ENCODE measurements at regions not wholly inside any gene's neighbourhood (a gene's known extent, or its start where the extent isn't known, plus 50 kb on each side); places are given as distances from the start of the nearest gene placed in this dataset.

DNA sequence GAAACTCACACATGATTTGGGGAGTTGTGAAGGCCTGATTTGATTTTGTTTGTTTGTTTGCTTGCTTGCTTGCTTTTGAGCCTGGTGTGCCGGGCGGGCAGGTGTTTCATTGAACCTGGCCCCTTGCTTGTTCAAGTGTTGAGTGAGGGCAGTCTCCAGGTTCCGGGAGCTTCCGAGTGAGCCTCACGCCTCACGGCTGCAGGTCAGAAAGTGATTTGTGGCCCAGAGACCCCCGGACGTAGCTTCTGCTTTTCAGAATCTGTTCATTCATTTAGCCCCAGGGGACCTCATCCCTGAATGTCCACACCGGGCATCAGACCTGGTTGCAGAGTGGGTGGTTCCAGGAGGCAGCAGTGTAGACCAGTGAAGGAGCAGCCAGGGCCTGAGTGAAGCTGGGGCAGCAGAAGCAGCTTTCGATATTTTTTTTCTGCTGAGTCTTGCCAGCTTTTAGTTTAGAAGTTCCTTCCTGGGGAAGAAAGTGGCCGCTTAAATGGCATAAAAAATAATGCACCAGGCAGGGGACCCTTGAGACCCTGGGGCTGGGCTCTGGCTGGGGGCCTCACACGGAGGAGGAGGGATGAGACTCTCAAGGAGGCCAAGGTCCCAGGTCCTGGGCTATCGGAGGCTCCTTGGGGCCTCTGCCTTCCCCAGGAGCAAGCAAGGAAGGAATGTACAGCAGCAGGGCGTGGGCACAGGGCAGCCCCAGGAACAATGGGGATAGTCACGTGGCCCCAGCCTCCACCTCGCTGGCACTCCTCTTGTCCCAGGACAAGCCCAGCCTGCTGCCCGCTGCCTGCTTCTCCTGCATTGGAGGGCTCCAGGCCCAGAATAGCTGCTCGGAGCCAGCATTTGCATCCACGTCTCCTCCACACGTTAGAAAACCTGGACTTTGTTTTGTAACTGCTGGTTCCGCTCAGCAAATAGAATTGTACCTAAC is 89.2 kb upstream of the BHLHE23 start:
- 34 to 35% methylated on average over 20 to 21 of the region's 21 CpGs for WGBS, 2 experiments (ENCODE audit: low coverage in 1 of 2, low lambda C conversion rate in 2 of 2, missing lambda C conversion rate in 2 of 2)
- in situ Hi-C loops (cut with MboI) = no loop called here
- Histone ChIP-seq H3F3A (ENCODE audit: insufficient read depth) (no peaks in the 10 kb centered on the region), H2AFZ (no peak overlapping the region), H3K4me1 (ENCODE audit: insufficient read depth) (no peaks in the 10 kb centered on the region), H4K20me1 (ENCODE audit: insufficient read depth) (no peaks in the 10 kb centered on the region), H3K79me2 (ENCODE audit: insufficient read depth) (no peaks in the 10 kb centered on the region), H3K4me2 (ENCODE audit: unreplicated experiment) (no peak overlapping the region), H3K27ac (no peak overlapping the region), H3K9ac (no peak overlapping the region), H3K27me3 (replicated peaks; ENCODE audit: insufficient read depth) (peaks cover 21% of the 10 kb centered on the region), H3K9me3 (ENCODE audit: low read depth) (no peaks in the 10 kb centered on the region), H3K4me3 (no peak overlapping the region), H3K9me2 (ENCODE audit: insufficient read depth) (no peaks in the 10 kb centered on the region), H3K36me3 (ENCODE audit: low read depth) (no peaks in the 10 kb centered on the region)
- no peak for DNase-seq
- TF ChIP-seq EZH2 (IDR thresholded peaks at IDR 0.05; ENCODE audit: insufficient read depth, poor library complexity, severe bottlenecking) (no peak), EZH2phosphoT487 (IDR thresholded peaks at IDR 0.05; ENCODE audit: insufficient read depth, low read depth) (no peak)

DNA sequence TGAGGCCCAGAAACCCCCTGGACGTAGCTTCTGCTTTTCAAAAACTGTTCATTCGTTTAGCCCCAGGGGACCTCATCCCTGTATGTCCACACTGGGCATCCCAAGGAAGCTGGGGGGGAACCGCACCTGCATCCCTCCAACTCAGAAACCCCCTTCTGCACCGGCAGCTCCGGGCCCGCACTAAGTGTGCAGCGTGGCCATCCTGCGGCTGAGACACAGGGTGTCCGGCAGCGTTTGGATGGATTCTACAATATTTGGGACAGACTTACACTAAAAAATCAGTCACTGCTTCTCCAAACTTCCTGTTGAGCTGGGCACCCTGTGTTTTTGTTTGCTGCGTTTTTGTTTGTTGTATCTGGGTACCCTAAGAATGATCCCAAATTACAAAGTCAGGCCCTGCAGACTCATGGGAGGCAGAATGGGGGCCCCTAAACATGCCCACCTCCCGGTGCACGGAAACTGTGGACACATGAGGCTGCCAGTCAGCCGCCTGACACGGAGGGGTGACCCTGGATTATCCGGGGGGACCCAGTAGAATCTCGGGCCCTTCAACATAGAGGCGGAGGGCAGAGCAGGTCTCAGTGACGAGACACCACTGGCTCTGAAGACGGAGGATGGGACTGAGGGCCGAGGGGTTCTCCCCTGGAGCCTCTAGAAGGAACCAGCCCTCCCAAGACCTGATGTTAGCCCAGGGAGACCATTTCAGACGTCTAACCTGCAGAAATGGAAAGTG is 88.2 kb upstream of the BHLHE23 start:
- in situ Hi-C loops (cut with MboI) = no loop called here
- no peak for DNase-seq
- H3K27me3 ChIP-seq (replicated peaks; ENCODE audit: insufficient read depth) = peaks cover 21% of the 10 kb centered on the region

DNA sequence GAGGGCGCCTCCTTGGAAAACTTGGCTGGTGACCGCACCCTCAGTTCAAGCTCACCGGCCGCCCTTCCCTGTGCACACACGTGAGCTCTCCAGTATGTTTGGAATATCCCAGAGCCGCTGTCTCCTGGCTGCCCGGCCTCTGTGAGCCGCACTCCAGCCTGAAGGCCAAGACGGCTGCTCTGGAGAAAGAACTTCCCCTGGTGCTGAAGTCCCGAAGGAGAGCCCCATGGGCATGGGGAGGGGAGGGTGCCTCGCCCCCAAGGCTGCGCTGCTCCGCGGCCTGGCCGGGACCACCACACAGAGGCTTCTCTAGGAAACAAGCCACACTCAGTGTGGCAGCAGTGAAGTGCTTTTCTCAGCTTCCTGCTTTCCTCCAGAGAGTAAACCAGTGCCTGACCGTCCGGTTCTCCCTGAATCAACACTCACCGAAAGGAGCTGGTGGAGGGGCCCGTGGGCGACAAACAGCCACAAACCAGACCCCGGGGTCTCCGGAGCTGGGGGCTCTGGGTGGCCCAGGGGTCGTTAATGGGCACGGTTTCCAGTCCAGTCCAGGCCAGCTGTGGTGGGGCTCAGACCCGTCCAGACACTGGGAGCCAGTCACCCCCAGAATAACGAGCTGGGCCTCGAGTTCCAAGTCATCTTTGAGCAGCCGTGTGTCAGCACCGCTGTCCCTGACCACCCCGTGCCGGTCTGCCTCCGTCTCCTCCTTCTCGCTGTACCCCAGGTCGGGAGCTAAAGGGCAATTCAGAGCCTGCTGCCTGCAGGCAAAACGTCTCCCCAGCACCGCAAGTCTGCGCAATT is 87.4 kb upstream of the BHLHE23 start:
- no peak for DNase-seq
- 43 to 46% methylated on average over 36 of the region's 37 CpGs for WGBS, 2 experiments (ENCODE audit: low coverage in 1 of 2, low lambda C conversion rate in 2 of 2, missing lambda C conversion rate in 2 of 2)
- Histone ChIP-seq H3K4me2 (ENCODE audit: unreplicated experiment) (no peak overlapping the region), H3K9ac (no peak overlapping the region), H2AFZ (no peak overlapping the region), H3K36me3 (ENCODE audit: low read depth) (no peaks in the 10 kb centered on the region), H3K9me3 (ENCODE audit: low read depth) (no peaks in the 10 kb centered on the region), H3K4me1 (ENCODE audit: insufficient read depth) (no peaks in the 10 kb centered on the region), H3K27ac (no peak overlapping the region), H3K4me3 (no peak overlapping the region), H4K20me1 (ENCODE audit: insufficient read depth) (no peaks in the 10 kb centered on the region), H3K79me2 (ENCODE audit: insufficient read depth) (no peaks in the 10 kb centered on the region), H3K27me3 (replicated peaks; ENCODE audit: insufficient read depth) (peaks cover 21% of the 10 kb centered on the region), H3K9me2 (ENCODE audit: insufficient read depth) (no peaks in the 10 kb centered on the region), H3F3A (ENCODE audit: insufficient read depth) (no peaks in the 10 kb centered on the region)
- in situ Hi-C loops (cut with MboI) = no loop called here
- TF ChIP-seq EZH2 (IDR thresholded peaks at IDR 0.05; ENCODE audit: insufficient read depth, poor library complexity, severe bottlenecking) (no peak), EZH2phosphoT487 (IDR thresholded peaks at IDR 0.05; ENCODE audit: insufficient read depth, low read depth) (no peak)

More for the DNA sequence above, 88.2 kb upstream of the BHLHE23 start:
- no peaks in the 10 kb centered on the region for H3K79me2 ChIP-seq (ENCODE audit: insufficient read depth)
- H3K4me2 ChIP-seq (ENCODE audit: unreplicated experiment) = no peak overlapping the region
- no peak overlapping the region for H3K27ac ChIP-seq
- no peaks in the 10 kb centered on the region for H3K4me1 ChIP-seq (ENCODE audit: insufficient read depth)
- no peaks in the 10 kb centered on the region for H3K9me3 ChIP-seq (ENCODE audit: low read depth)
- H4K20me1 ChIP-seq (ENCODE audit: insufficient read depth) = no peaks in the 10 kb centered on the region
- no peak overlapping the region for H3K4me3 ChIP-seq
- no peaks in the 10 kb centered on the region for H3F3A ChIP-seq (ENCODE audit: insufficient read depth)
- H3K36me3 ChIP-seq (ENCODE audit: low read depth) = no peaks in the 10 kb centered on the region
- no peak overlapping the region for H3K9ac ChIP-seq
- no peaks in the 10 kb centered on the region for H3K9me2 ChIP-seq (ENCODE audit: insufficient read depth)
- WGBS, 2 experiments (ENCODE audit: low coverage in 1 of 2, low lambda C conversion rate in 2 of 2, missing lambda C conversion rate in 2 of 2) = 48 to 53% methylated on average over 22 of the region's 22 CpGs
- no peak for TF ChIP-seq EZH2phosphoT487 (IDR thresholded peaks at IDR 0.05; ENCODE audit: insufficient read depth, low read depth)
- no peak for TF ChIP-seq EZH2 (IDR thresholded peaks at IDR 0.05; ENCODE audit: insufficient read depth, poor library complexity, severe bottlenecking)
- no peak overlapping the region for H2AFZ ChIP-seq

DNA sequence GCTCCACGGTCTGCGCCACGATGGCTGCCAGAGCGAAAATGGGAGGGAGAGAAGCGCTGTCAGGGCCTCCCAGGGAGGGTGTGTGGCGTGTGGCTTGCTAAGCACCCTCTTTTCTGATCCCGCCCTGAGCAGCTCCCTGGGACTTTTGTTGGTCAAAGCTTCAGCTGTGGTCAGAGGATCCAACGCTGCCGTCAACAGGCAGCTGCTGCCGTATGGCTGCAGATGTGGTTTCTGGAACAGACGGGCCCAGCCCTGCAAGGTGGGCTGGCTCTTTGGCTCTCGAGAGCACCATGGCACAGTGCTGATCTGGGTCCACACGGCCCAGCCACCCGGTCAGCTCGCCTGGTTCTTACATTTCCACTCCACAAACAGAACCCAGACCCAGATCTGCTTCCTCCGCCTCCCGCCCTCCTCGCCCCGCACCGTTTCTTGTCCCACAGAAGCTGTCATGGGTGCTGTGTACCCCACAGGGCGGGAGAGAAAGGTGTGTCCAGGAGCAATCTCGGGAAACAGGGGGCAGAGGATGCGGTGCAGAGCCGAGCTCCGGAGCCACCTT is 86.0 kb upstream of the BHLHE23 start:
- Histone ChIP-seq H3K9ac (no peak overlapping the region), H3K27ac (no peak overlapping the region), H3K79me2 (ENCODE audit: insufficient read depth) (no peaks in the 10 kb centered on the region), H4K20me1 (ENCODE audit: insufficient read depth) (no peaks in the 10 kb centered on the region), H3K4me2 (ENCODE audit: unreplicated experiment) (no peak overlapping the region), H3K36me3 (ENCODE audit: low read depth) (no peaks in the 10 kb centered on the region), H3K4me3 (no peak overlapping the region), H3K9me2 (ENCODE audit: insufficient read depth) (no peaks in the 10 kb centered on the region), H2AFZ (no peak overlapping the region), H3K4me1 (ENCODE audit: insufficient read depth) (no peaks in the 10 kb centered on the region), H3K27me3 (replicated peaks; ENCODE audit: insufficient read depth) (peaks cover 21% of the 10 kb centered on the region), H3K9me3 (ENCODE audit: low read depth) (no peaks in the 10 kb centered on the region), H3F3A (ENCODE audit: insufficient read depth) (no peaks in the 10 kb centered on the region)
- no peak for TF ChIP-seq EZH2 (IDR thresholded peaks at IDR 0.05; ENCODE audit: insufficient read depth, poor library complexity, severe bottlenecking)
- no peak for TF ChIP-seq EZH2phosphoT487 (IDR thresholded peaks at IDR 0.05; ENCODE audit: insufficient read depth, low read depth)
- 43 to 44% methylated on average over 20 to 25 of the region's 25 CpGs for WGBS, 2 experiments (ENCODE audit: low coverage in 1 of 2, low lambda C conversion rate in 2 of 2, missing lambda C conversion rate in 2 of 2)
- in situ Hi-C loops (cut with MboI) = no loop called here
- DNase-seq = no peak
